CD4-positive, alpha-beta T cell treated with Interleukin-21 for 1 hour (primary cell): ENCODE measurements at regions not wholly inside any gene's neighbourhood (a gene's known extent, or its start where the extent isn't known, plus 50 kb on each side); places are given as distances from the start of the nearest gene placed in this dataset.
"Not testable (repeated sequence)": the region's sequence is repeated elsewhere in the genome, so short reads cannot be mapped to it uniquely, and the experiment has no call there.

Source experiments
- DNase-seq: peaks from one replicate; pipeline ENCODE4 v3.0.0-alpha.2; 2020

DNA sequence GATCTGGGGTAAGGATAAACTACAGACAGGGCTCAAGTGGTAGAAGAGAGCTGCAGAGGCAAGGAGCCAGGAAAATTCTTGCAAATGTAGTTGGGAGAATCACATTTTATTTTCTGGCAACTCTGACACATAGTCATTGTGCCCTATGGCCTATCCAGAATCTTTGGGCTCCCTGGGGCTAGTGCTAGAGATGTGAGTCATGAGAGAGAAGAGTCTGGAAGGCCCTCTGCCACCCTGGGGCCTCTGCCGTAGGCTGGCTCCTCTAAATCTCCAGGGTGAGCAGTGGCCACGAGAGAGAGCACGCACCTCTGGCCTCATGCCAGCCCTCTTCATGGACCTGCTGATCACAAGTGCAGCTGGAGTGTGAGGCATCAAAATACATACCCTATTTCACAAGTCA, 74.3 kb upstream of the SSBP2 start:
- DNase-seq = no peak

GRCh38 chr5:81823736-81824135, 72.8 kb upstream of the SSBP2 start:
- DNase-seq = not testable (repeated sequence)

DNA sequence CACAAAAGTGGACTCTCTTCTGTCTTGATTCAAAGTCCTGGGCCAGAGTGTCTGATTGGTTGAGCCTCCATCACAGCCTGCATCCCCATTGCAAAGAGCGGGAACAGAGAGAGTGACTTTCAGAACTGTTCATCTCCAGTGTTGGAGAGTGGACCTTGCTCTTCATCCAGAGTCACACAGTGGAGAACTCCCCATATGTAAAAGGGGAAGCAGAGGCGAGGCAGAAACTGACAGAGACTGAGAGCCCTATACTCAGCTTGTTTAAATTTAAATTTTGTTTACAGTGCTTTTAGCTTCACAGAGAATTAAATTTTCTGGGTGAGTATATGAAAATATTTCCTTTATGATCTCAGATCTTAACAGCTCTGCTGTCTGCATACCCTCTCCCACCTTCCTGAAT, 70.0 kb upstream of the SSBP2 start:
- DNase-seq = no peak

DNA sequence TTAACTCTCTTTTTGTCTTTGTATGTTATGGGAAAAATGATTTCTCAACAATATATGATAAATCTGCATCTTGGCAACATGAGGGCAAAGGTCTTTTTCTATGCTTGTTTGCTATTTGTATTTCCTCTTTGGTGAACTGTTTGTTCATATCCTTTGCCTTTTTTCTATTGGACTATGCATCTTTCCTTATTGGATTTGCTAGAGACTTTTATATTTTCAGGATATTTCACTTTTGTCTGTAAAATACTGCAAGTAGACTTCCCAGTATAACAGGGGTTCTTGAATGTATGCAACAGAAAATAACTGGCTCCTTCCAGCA, 69.4 kb upstream of the SSBP2 start:
- DNase-seq = no peak

GRCh38 chr5:81819556-81820317, 68.8 kb upstream of the SSBP2 start:
- DNase-seq = no peak

GRCh38 chr5:81817980-81818379, 67.1 kb upstream of the SSBP2 start:
- DNase-seq = peak; percentile 35

GRCh38 chr5:81817086-81817485, 66.2 kb upstream of the SSBP2 start:
- no peak for DNase-seq

- no peak for DNase-seq
Measured at GRCh38 chr5:81815321-81815720, 64.4 kb upstream of the SSBP2 start.

- DNase-seq = no peak
Measured at GRCh38 chr5:81808106-81808505, 57.2 kb upstream of the SSBP2 start.

GRCh38 chr5:81805086-81805485, 54.2 kb upstream of the SSBP2 start:
- no peak for DNase-seq

- no peak for DNase-seq
Measured at GRCh38 chr5:81803812-81804211, 52.9 kb upstream of the SSBP2 start.

DNA sequence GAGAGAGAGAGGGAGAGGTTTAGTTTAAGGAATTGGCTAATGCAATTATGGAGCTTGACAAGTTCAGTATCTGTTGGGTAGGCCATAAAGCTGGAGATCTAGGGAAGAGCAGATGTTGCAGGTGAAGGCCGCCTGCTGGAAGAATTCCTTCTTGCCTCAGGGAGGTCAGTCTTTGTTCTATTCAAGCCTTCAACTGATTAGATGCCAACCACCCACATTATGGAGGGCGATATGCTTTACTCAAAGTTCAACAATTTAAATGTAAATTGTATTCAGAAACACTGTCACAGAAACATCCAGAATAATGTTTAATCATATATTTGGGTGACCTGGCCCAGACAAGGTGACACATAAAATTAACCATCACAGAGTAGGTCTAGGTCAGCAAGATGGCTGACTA, 51.7 kb upstream of the SSBP2 start:
- no peak for DNase-seq

DNA sequence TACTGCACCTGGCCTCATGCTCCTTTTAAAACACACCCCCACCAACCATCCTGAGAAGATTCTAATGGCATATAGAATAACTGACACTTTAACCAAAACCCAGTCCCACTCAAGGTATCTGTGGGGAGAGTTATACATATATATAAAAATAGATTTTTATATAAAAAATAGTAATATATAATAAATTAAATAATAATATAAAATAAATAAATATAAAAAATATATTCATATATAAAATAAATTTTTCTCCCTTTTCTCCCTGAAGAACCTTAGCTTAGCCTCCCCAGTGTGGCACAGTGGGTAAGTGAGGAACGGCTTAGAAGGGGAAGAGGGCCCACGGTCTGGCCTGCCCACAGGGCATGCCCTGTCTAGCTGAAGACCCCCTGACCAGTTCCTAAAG, 51.1 kb upstream of the SSBP2 start:
- no peak for DNase-seq

GRCh38 chr5:81800797-81801196, 49.9 kb upstream of the SSBP2 start:
- no peak for DNase-seq
